ENCODE measurements at regions not wholly inside any gene's neighbourhood (a gene's known extent, or its start where the extent isn't known, plus 50 kb on each side); places are given as distances from the start of the nearest gene placed in this dataset.
"Not testable (repeated sequence)": the region's sequence is repeated elsewhere in the genome, so short reads cannot be mapped to it uniquely, and the experiment has no call there.

DNA sequence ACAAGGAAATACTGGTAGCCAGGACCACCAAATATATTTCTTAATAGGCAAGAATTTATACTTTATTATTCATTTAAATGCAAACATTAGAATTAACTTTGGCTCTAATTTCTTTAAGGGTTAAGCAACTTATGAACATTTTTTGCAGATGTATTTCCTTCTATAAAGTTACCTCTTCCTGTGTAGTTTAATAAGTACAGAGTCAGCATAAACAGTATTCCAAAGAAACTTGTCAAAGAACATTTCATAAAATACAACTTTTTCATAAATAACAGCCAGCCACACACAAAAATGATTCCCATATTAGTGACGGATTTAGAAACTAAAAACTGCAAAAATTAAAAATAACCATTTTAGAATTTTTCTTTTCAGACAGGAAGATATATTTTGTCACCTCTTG is 723.2 kb downstream of the KCNJ2 start:
- no peak for DNase-seq

DNA sequence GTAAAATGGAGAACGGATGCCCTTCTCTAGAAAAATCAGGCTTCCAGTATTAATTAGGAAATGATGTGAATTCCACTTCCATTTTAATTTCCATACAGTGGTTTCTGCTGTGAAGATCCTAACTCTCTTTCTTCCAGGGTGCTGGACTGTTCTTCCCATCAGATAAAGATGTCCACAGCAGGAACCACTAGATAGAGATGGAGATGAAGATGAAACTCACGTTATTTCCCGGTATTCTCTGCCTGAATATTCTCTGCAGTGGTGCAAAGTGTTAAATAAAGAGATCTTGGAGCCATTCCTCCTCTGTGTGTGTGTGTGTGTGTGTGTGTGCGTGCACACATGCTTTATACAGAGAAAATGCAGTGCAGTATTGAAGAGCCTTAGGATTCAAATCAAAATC is 727.5 kb downstream of the KCNJ2 start:
- no peak for DNase-seq

DNA sequence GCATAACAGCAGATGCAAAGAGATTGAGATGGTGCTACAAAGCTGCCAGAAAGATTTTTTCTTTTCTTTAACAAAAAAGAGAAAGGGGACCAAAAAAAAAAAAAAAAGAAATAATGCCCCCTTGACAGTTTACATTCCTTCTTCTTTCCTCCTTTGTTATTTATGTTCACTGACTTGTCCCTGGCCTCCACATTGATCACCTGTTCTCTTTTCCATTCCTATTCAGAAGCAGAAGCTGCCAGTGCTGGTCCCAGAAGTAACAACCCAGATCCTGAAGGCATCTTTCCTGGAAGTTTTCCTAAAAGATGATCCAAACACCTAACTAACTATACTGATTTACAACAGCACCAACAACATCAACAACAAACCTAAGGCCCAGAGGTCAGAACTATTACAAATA is 728.1 kb downstream of the KCNJ2 start:
- no peak for DNase-seq

DNA sequence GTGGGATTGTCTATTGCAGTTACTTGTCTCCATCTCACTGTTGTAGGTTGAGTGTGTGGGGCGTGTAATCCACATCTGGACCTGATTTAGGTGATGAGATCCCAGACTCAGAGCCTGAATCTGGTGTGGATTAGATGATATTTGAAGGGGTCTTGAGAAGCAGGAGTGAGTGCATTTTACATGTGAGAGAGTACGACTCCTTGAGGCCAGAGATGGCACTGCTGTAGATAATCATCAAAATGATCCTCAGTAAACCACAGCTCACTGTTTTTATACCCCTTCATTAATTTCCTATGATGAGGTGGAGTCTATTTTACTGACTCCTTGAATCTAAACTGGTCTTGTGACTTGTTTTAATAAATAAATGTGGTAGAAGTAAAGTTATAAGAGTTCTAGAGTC is 732.5 kb downstream of the KCNJ2 start:
- DNase-seq: no peak

DNA sequence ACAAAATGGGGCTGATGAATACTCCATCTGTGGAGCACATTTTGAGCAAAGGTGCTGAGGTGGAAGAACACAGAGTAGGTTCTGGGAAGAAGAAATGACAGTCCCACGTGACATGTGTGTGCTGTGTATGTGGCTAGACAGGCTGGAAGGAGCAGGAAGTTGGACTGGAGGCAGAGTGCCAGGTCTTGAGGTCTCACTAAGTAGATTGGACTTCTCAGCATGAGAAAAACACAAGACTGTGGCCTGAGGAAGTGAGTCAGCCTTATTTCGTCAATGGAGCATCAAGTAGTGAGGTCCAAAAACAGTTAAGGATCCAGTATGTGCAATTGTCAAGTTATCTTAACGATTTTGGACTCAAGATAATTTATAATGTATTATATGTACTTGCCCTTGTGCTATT is 736.5 kb downstream of the KCNJ2 start:
- DNase-seq: no peak

DNA sequence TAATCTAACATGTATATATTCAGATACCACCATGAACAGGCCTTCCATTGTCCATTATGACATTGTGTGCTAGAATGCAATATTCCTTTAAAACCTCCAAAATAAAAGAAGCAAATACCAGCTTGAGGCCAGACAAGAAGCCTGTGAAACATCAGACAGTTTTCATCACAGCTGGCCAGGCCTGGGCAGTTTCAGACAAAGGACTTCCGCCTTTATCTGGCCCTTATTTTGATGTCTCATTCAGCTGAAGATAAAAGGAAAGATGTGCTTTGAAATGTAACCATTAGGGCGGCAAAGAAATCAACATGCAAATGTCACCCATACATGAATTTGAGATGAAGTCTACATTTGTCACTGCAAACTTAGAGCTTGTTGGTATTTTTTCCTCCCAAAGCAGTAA is 737.5 kb downstream of the KCNJ2 start:
- DNase-seq: no peak

DNA sequence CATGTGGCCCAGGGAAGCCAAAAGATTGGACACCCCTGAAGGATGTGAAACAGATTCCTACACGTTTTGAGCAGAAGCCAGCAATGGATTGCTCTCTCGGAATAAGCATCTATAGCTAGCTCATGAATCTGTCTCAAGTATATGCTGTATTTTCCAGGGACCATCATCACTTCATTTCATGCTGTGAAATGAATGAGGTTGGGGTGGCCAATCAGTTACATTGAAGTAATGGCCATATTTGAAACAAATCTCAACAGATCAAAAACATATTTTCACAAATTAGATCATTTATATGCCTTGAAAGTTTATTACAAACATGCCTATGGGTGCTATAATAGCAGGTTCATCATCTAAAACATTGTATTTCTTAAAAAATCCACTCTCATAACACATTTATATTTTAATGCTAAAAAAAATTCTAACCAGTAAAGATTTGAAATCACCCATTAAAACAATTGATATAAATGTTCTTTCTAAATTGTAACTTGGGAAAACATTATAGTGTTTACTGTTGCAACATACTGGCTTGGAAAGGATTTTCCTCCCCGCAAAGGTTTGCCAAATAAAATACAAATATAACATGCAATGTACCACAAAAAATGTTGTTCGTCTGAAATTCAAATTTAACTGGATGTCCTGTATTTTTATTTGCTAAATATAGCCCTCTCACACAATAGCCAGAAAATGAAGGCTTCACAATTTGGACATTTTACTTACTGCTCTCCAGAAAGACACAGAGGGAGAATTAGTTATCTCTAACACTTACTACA is 743.6 kb downstream of the KCNJ2 start:
- no peak for DNase-seq

DNA sequence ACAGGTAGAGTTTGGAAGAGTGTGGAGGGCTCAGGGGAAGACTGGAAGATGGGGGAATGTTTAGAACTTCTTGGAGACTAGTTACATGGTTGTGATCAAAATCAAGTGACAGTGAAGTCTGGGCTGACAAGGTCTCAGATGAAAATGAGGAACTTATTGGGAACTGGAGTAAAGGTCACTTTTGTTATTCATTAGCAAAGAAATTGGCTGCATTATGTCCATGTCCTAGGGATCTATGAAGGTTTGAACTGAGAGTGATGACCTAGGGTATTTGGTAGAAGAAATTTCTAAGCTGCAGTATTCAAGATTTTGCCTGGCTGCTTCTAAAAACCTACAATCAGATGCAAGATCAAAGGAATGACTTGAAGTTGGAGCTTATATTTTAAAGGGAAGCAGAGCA is 747.1 kb downstream of the KCNJ2 start:
- no peak for DNase-seq

DNA sequence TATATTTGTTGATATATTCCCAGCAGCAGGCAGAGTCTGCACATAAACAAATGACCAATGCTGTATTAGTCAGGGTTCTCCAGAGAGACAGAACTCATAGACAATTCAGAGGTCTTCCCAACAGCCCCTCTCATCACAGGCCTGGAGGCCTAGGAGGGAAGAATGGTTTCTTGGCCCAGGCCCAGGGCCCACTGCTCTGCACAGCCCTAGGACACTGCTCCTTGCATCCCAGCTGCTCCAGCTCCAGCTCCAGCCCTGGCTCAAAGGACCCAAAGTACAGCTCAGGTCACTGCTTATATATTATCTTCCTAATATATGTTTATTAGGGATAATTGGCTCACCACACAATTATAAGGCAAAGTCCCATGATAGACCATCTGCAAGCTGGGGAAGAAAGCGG is 749.9 kb downstream of the KCNJ2 start:
- DNase-seq: no peak

DNA sequence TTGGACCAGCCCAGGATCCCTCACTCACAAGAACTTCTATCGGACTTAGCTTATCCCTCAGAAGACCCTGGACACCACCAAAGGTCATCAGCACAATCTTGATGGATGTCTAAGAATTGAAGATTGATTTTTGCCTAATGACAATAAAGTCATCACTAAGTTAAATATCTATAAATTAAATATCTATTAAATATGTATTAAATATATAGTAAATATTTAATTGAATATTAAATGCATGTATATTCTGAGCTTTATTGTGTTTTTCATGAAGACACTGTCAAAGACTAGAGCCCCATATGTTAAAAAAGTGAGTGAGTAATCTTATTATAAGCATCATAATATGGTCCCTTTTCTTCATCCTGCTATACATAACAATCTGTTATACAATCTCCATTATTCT is 751.1 kb downstream of the KCNJ2 start:
- no peak for DNase-seq

DNA sequence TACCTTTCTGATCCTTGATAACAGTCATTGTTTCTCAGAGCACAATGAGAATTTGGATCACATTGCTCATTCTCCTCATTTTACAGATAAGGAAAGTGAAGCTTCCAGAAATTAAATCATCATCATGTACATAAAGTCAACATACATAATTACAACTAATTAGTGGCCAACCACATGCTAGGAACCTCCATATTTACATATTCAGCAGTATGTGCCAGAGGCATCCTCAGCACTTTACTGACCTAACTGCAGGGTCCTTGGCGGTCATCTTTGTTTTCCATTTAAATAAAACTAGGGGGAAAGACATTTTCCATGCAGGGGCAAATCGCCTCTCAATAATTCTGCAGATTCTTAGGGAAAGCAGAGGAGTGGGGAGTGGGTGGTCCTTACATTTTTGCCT is 752.9 kb downstream of the KCNJ2 start:
- DNase-seq: no peak

DNA sequence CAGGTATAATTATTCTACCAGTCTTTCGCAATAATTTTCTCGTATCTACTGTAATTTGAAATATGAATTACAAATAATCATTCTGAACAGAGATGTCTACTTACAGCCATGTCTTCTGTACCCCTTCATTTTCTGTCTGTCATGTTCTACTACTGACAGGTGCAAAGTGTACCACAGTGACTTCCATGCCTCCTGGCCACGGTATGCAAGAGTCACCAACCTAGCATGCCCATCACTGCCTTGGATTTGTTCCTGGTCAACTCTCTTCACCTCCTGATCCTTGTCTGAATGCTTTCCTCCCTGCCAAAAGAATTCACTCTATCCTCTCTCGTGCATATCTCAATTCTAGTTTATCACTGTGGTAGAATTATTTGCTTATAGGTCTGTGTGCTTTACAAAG is 755.4 kb downstream of the KCNJ2 start:
- DNase-seq: no peak

DNA sequence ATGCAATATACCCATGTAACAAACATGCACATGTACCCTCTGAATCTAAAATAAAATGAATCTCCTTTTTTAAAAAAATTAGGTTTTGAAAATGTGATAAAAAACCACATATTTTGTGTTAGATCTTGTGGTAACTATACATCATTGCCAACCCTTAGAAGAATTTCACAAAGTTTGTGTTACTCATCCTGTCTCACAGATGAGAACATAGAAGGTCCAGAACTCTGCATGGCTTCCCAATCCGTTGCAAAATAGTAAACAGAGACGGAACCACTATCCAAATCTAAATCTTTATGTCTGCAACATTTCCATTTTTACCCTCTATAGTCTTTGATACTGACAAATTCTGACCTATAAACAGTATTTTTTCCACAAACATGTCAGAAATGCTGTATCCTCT is 759.9 kb downstream of the KCNJ2 start:
- no peak for DNase-seq

DNA sequence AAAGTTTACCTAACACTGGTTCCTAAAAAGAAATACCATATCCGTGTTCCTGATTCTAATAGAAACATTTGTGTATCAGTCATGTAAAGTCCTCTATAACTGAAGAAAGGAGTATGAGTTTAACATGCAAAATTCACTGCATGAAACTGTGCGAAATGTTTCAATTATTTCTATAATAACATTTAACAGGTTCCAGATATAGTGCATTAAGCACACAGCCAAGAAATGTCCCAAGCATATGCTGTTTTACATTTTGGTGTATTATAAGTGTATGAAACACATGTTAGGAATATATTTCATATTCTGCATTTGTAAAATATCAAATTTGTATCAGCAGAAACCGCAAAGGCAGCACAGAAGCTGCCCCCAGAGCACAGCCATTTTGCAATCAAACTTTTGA is 764.9 kb downstream of the KCNJ2 start:
- DNase-seq: no peak

DNA sequence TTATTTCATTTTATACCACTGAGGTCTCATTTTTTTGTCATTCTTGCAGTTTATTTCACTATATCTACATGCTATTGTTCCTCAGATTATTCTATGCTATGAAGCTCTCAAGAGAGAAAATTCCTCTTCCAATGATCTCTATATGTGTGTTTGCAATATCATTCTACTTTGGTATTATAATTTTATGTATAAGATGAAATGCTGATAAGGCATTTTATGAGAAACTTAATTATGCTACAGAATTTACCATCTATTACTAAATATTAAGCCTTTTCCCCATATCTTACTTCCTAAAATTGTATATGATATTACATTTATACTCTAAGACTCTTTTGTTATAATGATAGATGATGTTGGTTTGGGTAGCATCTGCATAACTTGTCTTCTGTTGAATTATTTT is 765.5 kb downstream of the KCNJ2 start:
- DNase-seq: no peak

DNA sequence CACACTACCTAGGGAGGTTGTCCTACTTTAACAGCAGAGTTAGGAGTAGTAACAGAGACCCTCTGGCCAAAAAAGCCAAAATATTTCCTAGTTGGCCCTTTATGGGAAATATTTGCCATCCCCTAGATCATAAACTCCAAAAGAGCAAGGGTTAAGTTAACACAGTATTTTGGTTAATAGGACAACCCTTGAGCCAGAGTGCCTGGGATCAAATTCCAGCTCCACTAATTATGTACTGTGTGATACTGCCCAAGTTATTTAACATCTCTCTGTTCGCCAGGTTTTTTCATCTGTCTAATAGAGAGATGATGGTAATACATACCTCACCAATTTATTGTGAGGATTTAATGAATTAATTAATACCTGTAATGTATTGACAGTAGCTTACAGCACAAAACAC is 767.4 kb downstream of the KCNJ2 start:
- DNase-seq: no peak

DNA sequence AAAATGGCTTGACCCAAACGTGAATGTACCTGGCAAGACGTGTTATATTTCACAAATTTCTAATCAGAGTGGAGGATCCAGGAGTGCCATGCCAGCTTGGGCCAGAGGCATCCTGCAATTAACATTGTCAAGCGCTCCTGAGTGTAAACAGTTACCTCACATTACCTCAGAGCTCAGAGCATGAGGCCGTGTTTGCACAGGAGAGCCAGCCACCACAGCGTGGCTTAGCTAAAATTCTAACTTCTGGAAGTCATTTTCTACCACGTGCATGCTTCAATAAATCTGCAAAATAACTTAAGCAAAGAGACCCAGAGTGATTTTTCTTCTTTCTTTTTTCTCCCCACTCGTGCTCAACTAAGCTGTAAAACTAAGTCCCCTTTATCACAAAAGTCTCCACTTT is 769.0 kb downstream of the KCNJ2 start:
- DNase-seq: no peak

DNA sequence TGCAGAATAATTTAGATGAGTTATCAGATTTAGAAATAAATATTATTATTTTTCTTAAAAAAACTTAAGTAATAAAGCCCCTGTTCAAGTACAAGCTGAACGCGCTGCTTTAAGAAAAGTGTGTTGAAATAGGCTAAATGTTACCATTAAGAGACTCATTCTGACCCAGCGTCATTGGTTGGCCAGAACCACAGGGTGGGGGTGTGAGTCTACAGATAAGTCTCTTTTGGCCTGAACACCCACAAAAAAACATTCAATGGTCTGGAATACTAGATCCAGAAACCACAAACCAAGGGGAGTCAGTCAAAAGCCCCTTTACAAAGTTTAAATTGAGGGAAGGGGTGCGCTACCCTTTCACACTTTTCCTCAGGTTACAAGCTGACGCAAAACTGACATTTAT is 776.1 kb downstream of the KCNJ2 start:
- DNase-seq: no peak

DNA sequence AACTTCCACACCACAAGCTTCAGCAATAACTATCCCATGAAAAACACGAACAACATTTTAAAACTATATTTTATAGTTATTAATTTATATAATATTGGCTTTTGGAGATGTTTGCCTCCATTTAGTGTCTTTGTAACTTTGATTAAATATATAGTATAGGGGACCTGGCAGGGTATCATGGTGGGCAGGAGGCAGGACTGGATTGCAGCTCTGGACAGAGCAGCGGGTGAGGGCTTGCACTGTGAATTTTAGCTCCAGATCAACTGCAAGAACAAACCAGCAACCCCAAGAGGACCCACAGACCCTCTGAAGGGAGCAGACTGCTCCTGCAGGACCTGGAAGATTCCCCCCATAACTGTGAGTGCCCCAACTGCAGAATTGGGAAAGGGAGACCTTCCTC is 777.9 kb downstream of the KCNJ2 start:
- no peak for DNase-seq

DNA sequence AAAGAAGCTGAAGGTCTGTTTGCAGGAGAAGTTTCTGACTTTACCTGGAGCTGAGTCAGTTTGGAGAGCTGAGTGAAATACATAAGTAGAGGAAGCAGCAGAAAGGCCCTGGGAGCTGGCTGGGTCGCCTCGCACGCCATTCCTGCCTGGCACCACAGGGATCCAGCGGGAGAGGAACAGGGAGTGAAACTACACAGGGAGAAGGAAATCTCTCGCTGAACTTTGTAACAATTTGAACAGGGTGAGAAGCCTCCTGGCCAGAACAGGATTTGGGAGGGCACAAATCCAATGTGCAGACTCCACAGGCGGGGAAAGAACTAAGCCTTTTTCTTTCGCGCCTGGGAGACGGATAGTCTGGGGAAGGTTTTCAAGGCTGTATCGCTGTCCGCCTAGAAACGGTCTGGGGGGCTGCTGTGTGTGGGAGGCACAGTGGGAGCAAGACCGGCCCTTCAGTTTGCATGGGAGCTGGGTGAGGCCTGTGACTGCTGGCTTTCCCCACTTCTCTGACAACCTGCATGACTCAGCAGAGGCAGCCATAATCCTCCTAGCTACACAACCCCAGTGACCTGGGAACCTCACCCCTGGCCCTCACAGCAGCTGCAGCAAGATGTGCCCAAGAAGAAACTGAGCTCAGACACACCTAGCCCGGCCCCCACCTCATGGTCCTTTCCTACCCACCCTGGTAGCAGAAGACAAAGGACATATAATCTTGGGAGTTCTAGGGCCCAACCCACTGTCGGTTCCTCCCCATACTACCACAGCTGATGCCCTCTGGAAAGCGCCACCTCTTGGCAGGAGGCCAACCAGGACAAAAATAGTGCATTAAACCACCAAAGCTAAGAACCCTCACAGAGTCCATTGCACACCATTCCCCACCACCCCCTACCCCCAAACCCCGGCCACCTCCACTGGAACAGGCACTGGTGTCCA is 778.6 kb downstream of the KCNJ2 start:
- no peak for DNase-seq

DNA sequence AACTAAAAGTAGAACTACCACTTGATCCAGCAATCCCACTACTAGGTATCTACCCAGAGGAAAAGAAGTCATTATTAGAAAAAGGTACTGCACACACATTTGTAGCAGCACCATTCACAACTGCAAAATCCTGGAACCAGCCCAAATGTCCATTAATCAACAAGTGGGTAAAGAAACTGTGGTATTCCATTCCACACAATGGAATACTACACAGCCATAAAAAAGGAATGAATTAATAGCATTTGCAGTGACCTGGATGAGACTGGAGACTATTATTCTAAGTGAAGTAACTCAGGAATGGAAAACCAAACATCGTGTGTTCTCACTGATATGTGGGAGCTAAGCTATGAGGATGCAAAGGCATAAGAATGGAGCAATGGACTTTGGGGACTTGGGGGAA is 783.8 kb downstream of the KCNJ2 start:
- DNase-seq: not testable (repeated sequence)

DNA sequence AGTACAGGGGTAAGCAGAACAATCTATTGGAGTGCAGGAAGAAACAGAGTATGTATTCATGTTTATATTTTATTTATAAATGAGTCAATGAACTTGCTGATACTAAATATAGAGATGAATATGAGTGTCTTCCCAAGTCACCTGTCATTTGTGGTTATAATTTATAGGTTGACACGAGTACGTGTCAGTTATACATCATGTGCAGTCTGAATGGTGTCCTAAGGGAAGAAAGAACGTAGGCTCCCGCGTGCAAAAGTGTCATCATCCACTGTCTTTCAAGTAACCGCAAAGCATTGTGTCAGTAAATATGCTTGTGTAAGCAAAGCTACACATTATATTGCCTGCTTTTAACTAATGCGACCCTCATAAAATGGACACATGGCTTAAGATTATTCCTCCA is 786.1 kb downstream of the KCNJ2 start:
- DNase-seq: no peak

DNA sequence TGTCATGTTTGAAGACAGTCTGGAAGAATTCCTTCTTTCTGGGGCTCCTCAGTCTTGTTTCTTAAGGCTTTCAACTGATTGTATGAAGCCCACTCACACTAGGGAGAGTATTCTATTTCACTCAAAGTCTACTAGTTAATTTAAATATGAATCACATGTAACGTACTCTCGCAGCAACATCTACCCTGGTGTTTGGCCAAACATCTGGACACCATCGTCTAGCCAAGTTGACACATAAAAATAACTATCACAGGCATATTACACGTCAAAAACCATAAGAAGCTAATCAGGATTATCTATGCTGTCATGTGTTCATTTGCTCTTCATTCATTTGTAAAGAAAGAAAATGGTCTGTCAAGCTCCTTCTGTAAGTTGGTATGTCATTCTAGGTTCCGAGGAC is 787.4 kb downstream of the KCNJ2 start:
- DNase-seq: no peak

DNA sequence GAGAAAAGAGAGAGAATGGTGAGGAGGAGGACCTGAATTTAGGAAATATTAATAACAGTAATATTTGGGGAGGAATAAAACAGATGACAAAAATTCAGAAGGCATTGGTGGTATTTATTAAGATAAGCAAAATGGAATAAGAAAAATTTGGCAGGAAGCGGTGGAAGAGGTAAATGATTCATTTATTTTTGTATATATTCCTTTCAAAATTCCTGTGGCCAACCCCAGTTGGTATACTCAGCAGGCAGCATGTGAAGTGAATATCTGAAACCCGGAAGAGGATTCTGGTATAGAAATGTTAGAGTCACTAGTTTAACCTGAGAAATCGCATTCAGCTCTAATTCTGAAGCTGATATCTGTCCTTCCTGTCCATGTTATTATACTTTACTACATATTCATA is 792.0 kb downstream of the KCNJ2 start:
- no peak for DNase-seq

DNA sequence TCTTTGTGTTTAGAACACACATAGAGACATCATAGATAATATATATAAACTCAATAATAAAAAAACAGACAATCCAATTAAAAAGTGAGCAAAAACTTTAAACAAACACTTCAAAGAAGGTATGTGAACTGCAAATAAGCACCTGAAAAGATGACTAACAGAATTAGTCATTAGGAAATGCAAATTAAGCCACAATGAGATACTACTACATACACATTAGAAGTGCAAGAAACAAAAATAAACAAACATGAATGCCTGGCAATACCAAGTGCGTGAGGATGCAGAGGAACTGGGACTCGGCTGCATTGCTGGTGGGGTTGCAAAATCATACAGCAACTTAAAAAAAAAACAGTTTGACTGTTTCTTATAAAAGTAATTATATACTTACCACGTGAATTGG is 799.0 kb downstream of the KCNJ2 start:
- DNase-seq: no peak

All from SIG-M5 (cell line).